Upper lobe of left lung (tissue), 4 donors: ENCODE measurements at regions not wholly inside any gene's neighbourhood (a gene's known extent, or its start where the extent isn't known, plus 50 kb on each side); places are given as distances from the start of the nearest gene placed in this dataset.

ENCODE experiments used
- CTCF ChIP-seq, 6 experiments: fragments of 450-650 bp in 4 of 6; fragments of 200-600 bp in 2 of 6; sonication (generic) in 2 of 6; IDR thresholded peaks; one replicate each; pipeline ENCODE4 v1.5.1; 2016 to 2019; ENCODE audit warnings: antibody characterized with exemption in 6 of 6
- POLR2A ChIP-seq, 4 donors: fragments of 450-650 bp; IDR thresholded peaks; one replicate each; pipeline ENCODE4 v1.5.1; 2016 to 2017; ENCODE audit warnings: antibody characterized with exemption in 4 of 4, mild to moderate bottlenecking in 2 of 4
- POLR2AphosphoS5 ChIP-seq, 2 donors: sonication (generic); formaldehyde crosslinking; IDR thresholded peaks; one replicate each; pipeline ENCODE4 v1.5.1; 2017; ENCODE audit warnings: antibody characterized with exemption in 2 of 2

- TF ChIP-seq CTCF (IDR thresholded peaks at IDR 0.05): no peak
- TF ChIP-seq POLR2A (IDR thresholded peaks at IDR 0.05): no peak
- no peak for TF ChIP-seq POLR2AphosphoS5 (IDR thresholded peaks at IDR 0.05)
These were observed 431.6 kb upstream of the NPVF start for GRCh38 chr7:25659841-25660240.
